ENCODE measurements at regions not wholly inside any gene's neighbourhood (a gene's known extent, or its start where the extent isn't known, plus 50 kb on each side); places are given as distances from the start of the nearest gene placed in this dataset.
"Not testable (repeated sequence)": the region's sequence is repeated elsewhere in the genome, so short reads cannot be mapped to it uniquely, and the experiment has no call there.

- not testable (repeated sequence) for H3K27ac ChIP-seq; DNase-seq (ENCODE audit: low read depth in 1 of 2, low spot score in 2 of 2); H3K9me3 ChIP-seq (replicated peaks); H3K4me3 ChIP-seq; H3K4me1 ChIP-seq (replicated peaks); H3K27me3 ChIP-seq (replicated peaks); H3K36me3 ChIP-seq
These were observed 98.9 kb downstream of the CCDC74A start for GRCh38 chr2:131626565-131626964.

GRCh38 chr2:131627777-131628176, 100.1 kb downstream of the CCDC74A start:
- not testable (repeated sequence) for H3K9me3 ChIP-seq (replicated peaks); DNase-seq (ENCODE audit: low read depth in 1 of 2, low spot score in 2 of 2); H3K27ac ChIP-seq; H3K4me3 ChIP-seq; H3K27me3 ChIP-seq (replicated peaks); H3K4me1 ChIP-seq (replicated peaks); H3K36me3 ChIP-seq

GRCh38 chr2:131631648-131632047, 104.0 kb downstream of the CCDC74A start:
- H3K9me3 ChIP-seq (replicated peaks); H3K4me1 ChIP-seq (replicated peaks); H3K36me3 ChIP-seq; H3K4me3 ChIP-seq; DNase-seq (ENCODE audit: low read depth in 1 of 2, low spot score in 2 of 2); H3K27me3 ChIP-seq (replicated peaks); H3K27ac ChIP-seq: not testable (repeated sequence)

GRCh38 chr2:131633405-131633804, 105.7 kb downstream of the CCDC74A start:
- not testable (repeated sequence) for H3K9me3 ChIP-seq (replicated peaks); H3K36me3 ChIP-seq; DNase-seq (ENCODE audit: low read depth in 1 of 2, low spot score in 2 of 2); H3K27ac ChIP-seq; H3K4me1 ChIP-seq (replicated peaks); H3K4me3 ChIP-seq; H3K27me3 ChIP-seq (replicated peaks)

GRCh38 chr2:131633827-131634695, 106.4 kb downstream of the CCDC74A start:
- not testable (repeated sequence) for H3K27me3 ChIP-seq (replicated peaks); H3K36me3 ChIP-seq; H3K4me1 ChIP-seq (replicated peaks); DNase-seq (ENCODE audit: low read depth in 1 of 2, low spot score in 2 of 2); H3K4me3 ChIP-seq; H3K9me3 ChIP-seq (replicated peaks); H3K27ac ChIP-seq

- H3K4me1 ChIP-seq (replicated peaks) = no peaks in the 10 kb centered on the region
- H3K27ac ChIP-seq = no peak overlapping the region
- no peaks in the 10 kb centered on the region for H3K9me3 ChIP-seq (replicated peaks)
- DNase-seq (ENCODE audit: low read depth in 1 of 2, low spot score in 2 of 2) = no peak
- H3K4me3 ChIP-seq = no peak overlapping the region
- no peaks in the 10 kb centered on the region for H3K36me3 ChIP-seq
- H3K27me3 ChIP-seq (replicated peaks) = no peaks in the 10 kb centered on the region
These were observed 107.9 kb downstream of the CCDC74A start for GRCh38 chr2:131635611-131636010.

- not testable (repeated sequence) for H3K4me1 ChIP-seq (replicated peaks); H3K36me3 ChIP-seq; H3K27ac ChIP-seq; H3K4me3 ChIP-seq; H3K27me3 ChIP-seq (replicated peaks); DNase-seq (ENCODE audit: low read depth in 1 of 2, low spot score in 2 of 2); H3K9me3 ChIP-seq (replicated peaks)
These were observed 109.1 kb downstream of the CCDC74A start for GRCh38 chr2:131636704-131637308.

- H3K36me3 ChIP-seq; DNase-seq (ENCODE audit: low read depth in 1 of 2, low spot score in 2 of 2); H3K4me1 ChIP-seq (replicated peaks); H3K9me3 ChIP-seq (replicated peaks); H3K27ac ChIP-seq; H3K27me3 ChIP-seq (replicated peaks); H3K4me3 ChIP-seq: not testable (repeated sequence)
These were observed 111.4 kb downstream of the CCDC74A start for GRCh38 chr2:131639001-131639620.

- Histone ChIP-seq H3K9me3 (replicated peaks) (no peaks in the 10 kb centered on the region), H3K4me1 (replicated peaks) (no peaks in the 10 kb centered on the region), H3K4me3 (no peak overlapping the region), H3K27ac (no peak overlapping the region), H3K36me3 (no peaks in the 10 kb centered on the region), H3K27me3 (replicated peaks) (no peaks in the 10 kb centered on the region)
- peak in 1 of 2 experiments; percentile 21 for DNase-seq (ENCODE audit: low read depth in 1 of 2, low spot score in 2 of 2)
These were observed 113.9 kb downstream of the CCDC74A start for GRCh38 chr2:131641414-131642206.

- H3K4me1 ChIP-seq (replicated peaks); DNase-seq (ENCODE audit: low read depth in 1 of 2, low spot score in 2 of 2); H3K36me3 ChIP-seq; H3K27me3 ChIP-seq (replicated peaks); H3K4me3 ChIP-seq; H3K27ac ChIP-seq; H3K9me3 ChIP-seq (replicated peaks): not testable (repeated sequence)
These were observed 115.5 kb downstream of the CCDC74A start for GRCh38 chr2:131643180-131643579.

- Histone ChIP-seq H3K4me3 (no peak overlapping the region), H3K27me3 (replicated peaks) (no peaks in the 10 kb centered on the region), H3K27ac (no peak overlapping the region), H3K4me1 (replicated peaks) (no peaks in the 10 kb centered on the region), H3K9me3 (replicated peaks) (no peaks in the 10 kb centered on the region), H3K36me3 (no peaks in the 10 kb centered on the region)
- no peak for DNase-seq (ENCODE audit: low read depth in 1 of 2, low spot score in 2 of 2)
These were observed 117.6 kb downstream of the CCDC74A start for GRCh38 chr2:131645177-131645765.

- not testable (repeated sequence) for DNase-seq (ENCODE audit: low read depth in 1 of 2, low spot score in 2 of 2); H3K4me1 ChIP-seq (replicated peaks); H3K4me3 ChIP-seq; H3K27ac ChIP-seq; H3K27me3 ChIP-seq (replicated peaks); H3K9me3 ChIP-seq (replicated peaks); H3K36me3 ChIP-seq
These were observed 118.5 kb downstream of the CCDC74A start for GRCh38 chr2:131646220-131646619.

- Histone ChIP-seq H3K9me3 (replicated peaks) (no peaks in the 10 kb centered on the region), H3K27me3 (replicated peaks) (no peaks in the 10 kb centered on the region), H3K27ac (no peak overlapping the region), H3K36me3 (no peaks in the 10 kb centered on the region), H3K4me1 (replicated peaks) (no peaks in the 10 kb centered on the region), H3K4me3 (no peak overlapping the region)
- DNase-seq (ENCODE audit: low read depth in 1 of 2, low spot score in 2 of 2) = no peak
These were observed 119.1 kb downstream of the CCDC74A start for GRCh38 chr2:131646669-131647297.
